DOHH2 (cell line): ENCODE measurements at regions not wholly inside any gene's neighbourhood (a gene's known extent, or its start where the extent isn't known, plus 50 kb on each side); places are given as distances from the start of the nearest gene placed in this dataset.
"Not testable (repeated sequence)": the region's sequence is repeated elsewhere in the genome, so short reads cannot be mapped to it uniquely, and the experiment has no call there.

Experiments used
- H3F3A ChIP-seq: fragments of 200-600 bp; sonication (generic), shearing (Covaris generic); 2 replicates; pipeline ENCODE4 v1.6.0; 2016; ENCODE audit warnings: antibody characterized with exemption, mild to moderate bottlenecking; ENCODE audit not compliant: control insufficient read depth, insufficient read depth
- H3K27ac ChIP-seq: fragments of 200-600 bp; sonication (generic); 2 replicates; pipeline ENCODE4 v1.5.1; 2014; ENCODE audit warnings: low read depth, mild to moderate bottlenecking, low read length, moderate library complexity
- H3K27me3 ChIP-seq: fragments of 200-600 bp; sonication (generic); 2 replicates; pipeline ENCODE4 v1.6.1; 2014; ENCODE audit warnings: mild to moderate bottlenecking, low read length, mixed read lengths; ENCODE audit not compliant: control insufficient read depth
- H3K36me3 ChIP-seq: fragments of 200-600 bp; sonication (generic); 2 replicates; pipeline ENCODE4 v1.6.1; 2014; ENCODE audit warnings: mild to moderate bottlenecking, low read length, moderate library complexity, mixed read lengths; ENCODE audit not compliant: control insufficient read depth
- H3K4me1 ChIP-seq: fragments of 200-600 bp; sonication (generic); 2 replicates; pipeline ENCODE4 v1.6.1; 2014; ENCODE audit warnings: mild to moderate bottlenecking, low read length, mixed read lengths; ENCODE audit not compliant: control insufficient read depth
- H3K4me2 ChIP-seq: fragments of 200-600 bp; sonication (generic); 2 replicates; pipeline ENCODE4 v1.6.0; 2014; ENCODE audit warnings: mild to moderate bottlenecking, low read length, moderate library complexity
- H3K4me3 ChIP-seq: fragments of 200-600 bp; sonication (generic); 2 replicates; pipeline ENCODE4 v1.5.1; 2014; ENCODE audit warnings: mild to moderate bottlenecking, low read length, mixed read lengths
- H3K79me2 ChIP-seq: fragments of 200-600 bp; sonication (generic); 2 replicates; pipeline ENCODE4 v1.6.1; 2014; ENCODE audit warnings: mild to moderate bottlenecking, low read length, mixed read lengths; ENCODE audit not compliant: control insufficient read depth
- H3K9me2 ChIP-seq: fragments of 200-600 bp; sonication (generic); replicated peaks from 2 replicates; pipeline ENCODE4 v1.6.1; 2014; ENCODE audit warnings: mild to moderate bottlenecking, low read length, mixed read lengths; ENCODE audit not compliant: control insufficient read depth
- H3K9me3 ChIP-seq: fragments of 200-600 bp; sonication (generic); 2 replicates; pipeline ENCODE4 v1.6.1; 2014; ENCODE audit warnings: antibody characterized with exemption, low read length, mixed read lengths; ENCODE audit not compliant: control insufficient read depth, insufficient read depth
- H4K20me1 ChIP-seq: fragments of 200-600 bp; sonication (generic); 2 replicates; pipeline ENCODE4 v1.6.0; 2014; ENCODE audit warnings: low read depth, mild to moderate bottlenecking, antibody characterized with exemption, low read length, moderate library complexity; ENCODE audit not compliant: control insufficient read depth, insufficient read depth
- EZH2phosphoT487 ChIP-seq: fragments of 200-600 bp; sonication (generic); IDR thresholded peaks from 2 replicates; pipeline ENCODE4 v1.6.1; 2017; ENCODE audit warnings: borderline replicate concordance, mild to moderate bottlenecking, antibody characterized with exemption, low read length, moderate library complexity, mixed read lengths
- TF ChIP-seq, protein P1 (sequence below): fragments of 200-600 bp; sonication (generic); IDR thresholded peaks from one replicate; pipeline ENCODE4 v1.5.1; 2014; ENCODE audit warnings: antibody characterized with exemption, mild to moderate bottlenecking, low read depth, low read length; ENCODE audit not compliant: poor library complexity, severe bottlenecking

DNA sequence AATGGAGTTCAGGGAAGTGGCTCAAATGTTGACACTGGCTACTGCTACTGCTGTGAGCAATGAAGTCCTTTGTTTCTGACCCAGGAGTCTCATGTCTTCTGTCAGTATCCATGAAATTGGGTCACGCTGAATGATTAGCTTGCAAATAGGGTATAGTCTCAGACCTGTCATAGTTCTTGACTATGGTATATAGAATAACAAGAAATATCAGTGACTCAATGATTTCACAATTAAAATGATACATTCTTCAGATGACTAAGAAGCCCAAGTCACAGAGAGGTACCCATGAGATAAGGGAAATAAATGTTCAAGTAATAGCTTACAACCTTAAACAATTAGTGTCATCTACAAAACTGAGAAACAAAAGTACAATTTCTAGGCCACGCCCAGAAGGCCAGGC, 89.3 kb downstream of the LYZL2 start:
- H3K36me3 ChIP-seq = no peaks in the 10 kb centered on the region
- H3K27ac ChIP-seq = no peak overlapping the region
- no peaks in the 10 kb centered on the region for H3F3A ChIP-seq
- H3K4me2 ChIP-seq = no peak overlapping the region
- H3K79me2 ChIP-seq = no peaks in the 10 kb centered on the region
- no peak for TF ChIP-seq EZH2phosphoT487
- TF ChIP-seq, protein P1, sequence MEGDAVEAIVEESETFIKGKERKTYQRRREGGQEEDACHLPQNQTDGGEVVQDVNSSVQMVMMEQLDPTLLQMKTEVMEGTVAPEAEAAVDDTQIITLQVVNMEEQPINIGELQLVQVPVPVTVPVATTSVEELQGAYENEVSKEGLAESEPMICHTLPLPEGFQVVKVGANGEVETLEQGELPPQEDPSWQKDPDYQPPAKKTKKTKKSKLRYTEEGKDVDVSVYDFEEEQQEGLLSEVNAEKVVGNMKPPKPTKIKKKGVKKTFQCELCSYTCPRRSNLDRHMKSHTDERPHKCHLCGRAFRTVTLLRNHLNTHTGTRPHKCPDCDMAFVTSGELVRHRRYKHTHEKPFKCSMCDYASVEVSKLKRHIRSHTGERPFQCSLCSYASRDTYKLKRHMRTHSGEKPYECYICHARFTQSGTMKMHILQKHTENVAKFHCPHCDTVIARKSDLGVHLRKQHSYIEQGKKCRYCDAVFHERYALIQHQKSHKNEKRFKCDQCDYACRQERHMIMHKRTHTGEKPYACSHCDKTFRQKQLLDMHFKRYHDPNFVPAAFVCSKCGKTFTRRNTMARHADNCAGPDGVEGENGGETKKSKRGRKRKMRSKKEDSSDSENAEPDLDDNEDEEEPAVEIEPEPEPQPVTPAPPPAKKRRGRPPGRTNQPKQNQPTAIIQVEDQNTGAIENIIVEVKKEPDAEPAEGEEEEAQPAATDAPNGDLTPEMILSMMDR = no peak
- no peaks in the 10 kb centered on the region for H3K9me2 ChIP-seq
- H3K9me3 ChIP-seq = no peaks in the 10 kb centered on the region
- peaks cover 4% of the 10 kb centered on the region; the same call in 1 of the 2 replicates for H3K4me1 ChIP-seq
- H3K27me3 ChIP-seq = peaks cover 27% of the 10 kb centered on the region
- H4K20me1 ChIP-seq = no peaks in the 10 kb centered on the region
- H3K4me3 ChIP-seq = no peak overlapping the region

DNA sequence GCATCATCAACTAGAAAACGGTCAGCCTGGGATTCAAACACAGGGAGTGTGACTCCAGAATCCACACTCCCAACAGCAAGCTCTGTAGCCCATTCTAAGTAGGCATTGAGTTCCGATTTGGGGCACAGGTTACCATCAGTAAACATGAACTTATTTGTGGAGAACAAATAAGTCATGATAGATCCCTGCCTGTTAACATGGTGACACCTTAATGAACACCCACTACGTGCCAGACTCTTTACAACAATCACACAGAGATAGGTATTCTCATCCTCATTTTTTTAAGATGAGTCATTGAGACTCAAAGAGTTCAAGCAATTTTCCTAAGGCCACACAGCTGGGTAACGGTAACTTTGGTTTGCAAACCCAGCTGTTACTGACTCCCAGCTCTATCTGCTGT, 91.5 kb downstream of the LYZL2 start:
- peaks cover 2% of the 10 kb centered on the region; the same call in 1 of the 2 replicates for H3F3A ChIP-seq
- no peaks in the 10 kb centered on the region for H4K20me1 ChIP-seq
- no peaks in the 10 kb centered on the region for H3K79me2 ChIP-seq
- no peak overlapping the region for H3K4me3 ChIP-seq
- no peaks in the 10 kb centered on the region for H3K9me2 ChIP-seq
- no peak for TF ChIP-seq EZH2phosphoT487
- TF ChIP-seq, protein P1 = no peak
- peaks cover 23% of the 10 kb centered on the region for H3K27me3 ChIP-seq
- no peak overlapping the region for H3K4me2 ChIP-seq
- no peaks in the 10 kb centered on the region for H3K36me3 ChIP-seq
- H3K9me3 ChIP-seq = no peaks in the 10 kb centered on the region
- no peak overlapping the region for H3K27ac ChIP-seq
- H3K4me1 ChIP-seq = peaks cover 9% of the 10 kb centered on the region; the same call in 1 of the 2 replicates

DNA sequence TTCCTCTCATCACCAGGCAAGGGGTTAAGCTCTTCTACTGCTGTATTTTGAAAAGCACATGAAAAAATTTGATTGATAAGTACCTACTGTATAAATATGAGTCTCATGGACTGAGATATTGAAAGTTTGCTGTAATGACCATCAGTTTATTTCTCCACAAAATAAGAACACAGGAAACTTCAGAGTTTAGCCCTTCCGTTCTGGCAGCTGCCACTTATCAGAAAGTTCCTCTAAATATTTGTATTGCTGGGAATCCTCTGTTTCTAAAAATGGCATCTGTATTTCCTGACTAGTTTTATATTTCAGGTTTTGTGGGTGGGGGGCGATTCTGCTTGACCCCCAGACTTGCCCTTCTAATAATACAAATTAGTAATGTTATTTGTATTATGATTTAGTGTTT, 92.0 kb downstream of the LYZL2 start:
- Histone ChIP-seq H3K4me2 (no peak overlapping the region), H3F3A (peaks cover 2% of the 10 kb centered on the region; the same call in 1 of the 2 replicates), H3K9me3 (no peaks in the 10 kb centered on the region), H3K4me3 (no peak overlapping the region), H3K79me2 (no peaks in the 10 kb centered on the region), H4K20me1 (no peaks in the 10 kb centered on the region), H3K27me3 (peaks cover 22% of the 10 kb centered on the region), H3K36me3 (no peaks in the 10 kb centered on the region), H3K9me2 (no peaks in the 10 kb centered on the region), H3K4me1 (peaks cover 9% of the 10 kb centered on the region; the same call in 1 of the 2 replicates), H3K27ac (no peak overlapping the region)
- TF ChIP-seq, protein P1 = no peak
- no peak for TF ChIP-seq EZH2phosphoT487

DNA sequence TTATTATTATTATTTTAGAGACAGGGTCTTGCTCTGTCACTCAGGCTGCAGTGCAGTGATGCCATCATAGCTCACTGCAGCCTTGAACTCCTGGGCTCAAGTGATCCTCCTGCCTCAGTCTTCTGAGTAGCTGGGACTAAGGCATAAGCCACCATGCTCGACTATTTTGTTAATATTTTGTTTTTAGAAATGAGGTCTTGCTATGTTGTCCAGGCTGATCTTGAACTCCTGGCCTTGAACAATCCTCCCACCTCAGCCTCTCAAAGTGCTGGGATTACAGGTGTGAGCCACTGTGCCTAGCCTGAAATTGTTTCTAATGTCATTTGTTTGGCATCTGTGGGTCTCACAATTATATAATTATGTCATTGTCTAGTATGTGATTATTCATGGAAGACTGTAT, 92.4 kb downstream of the LYZL2 start:
- H4K20me1 ChIP-seq, H3K4me2 ChIP-seq, H3K36me3 ChIP-seq, H3K27ac ChIP-seq, H3K9me3 ChIP-seq, H3F3A ChIP-seq, H3K4me1 ChIP-seq, H3K79me2 ChIP-seq, H3K4me3 ChIP-seq, H3K9me2 ChIP-seq: not testable (repeated sequence)
- peaks cover 18% of the 10 kb centered on the region for H3K27me3 ChIP-seq
